IPS-20b (cell line): ENCODE measurements at regions not wholly inside any gene's neighbourhood (a gene's known extent, or its start where the extent isn't known, plus 50 kb on each side); places are given as distances from the start of the nearest gene placed in this dataset.

Source experiments
- H3K27ac ChIP-seq: one replicate; pipeline ENCODE4 v1.5.1; 2013; ENCODE audit warnings: low read length
- H3K27me3 ChIP-seq: 2 replicates; pipeline ENCODE4 v1.6.1; 2013; ENCODE audit warnings: mild to moderate bottlenecking, low read length, inconsistent platforms; ENCODE audit not compliant: insufficient read depth
- H3K36me3 ChIP-seq: 2 replicates; pipeline ENCODE4 v1.6.1; 2013; ENCODE audit warnings: low read depth, mild to moderate bottlenecking, inconsistent platforms, low read length, moderate library complexity; ENCODE audit not compliant: insufficient read depth
- H3K4me1 ChIP-seq: 2 replicates; pipeline ENCODE4 v1.6.1; 2013; ENCODE audit warnings: mild to moderate bottlenecking, control low read depth, inconsistent platforms, low read length, moderate library complexity; ENCODE audit not compliant: insufficient read depth
- H3K4me3 ChIP-seq: 2 replicates; pipeline ENCODE4 v1.5.1; 2013; ENCODE audit warnings: mild to moderate bottlenecking, low read length, inconsistent platforms
- H3K9ac ChIP-seq: 2 replicates; pipeline ENCODE4 v1.6.1; 2013; ENCODE audit warnings: low read depth, mild to moderate bottlenecking, inconsistent platforms, low read length, moderate library complexity
- H3K9me3 ChIP-seq: 2 replicates; pipeline ENCODE4 v1.6.1; 2013; ENCODE audit warnings: mild to moderate bottlenecking, low read depth, low read length, inconsistent platforms; ENCODE audit not compliant: insufficient read depth

GRCh38 chr2:181193550-181193949 is 213.1 kb downstream of the UBE2E3 start:
- H3K4me1 ChIP-seq = peaks cover 8% of the 10 kb centered on the region; the same call in 1 of the 2 replicates
- H3K27me3 ChIP-seq = no peaks in the 10 kb centered on the region
- H3K36me3 ChIP-seq = no peaks in the 10 kb centered on the region
- no peak overlapping the region for H3K9ac ChIP-seq
- H3K27ac ChIP-seq = no peak overlapping the region
- no peaks in the 10 kb centered on the region for H3K9me3 ChIP-seq
- no peak overlapping the region for H3K4me3 ChIP-seq

GRCh38 chr2:181196401-181196800 is 216.0 kb downstream of the UBE2E3 start:
- no peaks in the 10 kb centered on the region for H3K36me3 ChIP-seq
- H3K27ac ChIP-seq = no peak overlapping the region
- no peaks in the 10 kb centered on the region for H3K9me3 ChIP-seq
- no peaks in the 10 kb centered on the region for H3K4me1 ChIP-seq
- no peak overlapping the region for H3K4me3 ChIP-seq
- H3K9ac ChIP-seq = no peak overlapping the region
- no peaks in the 10 kb centered on the region for H3K27me3 ChIP-seq

- Histone ChIP-seq H3K9ac (no peak overlapping the region), H3K4me1 (no peaks in the 10 kb centered on the region), H3K27me3 (no peaks in the 10 kb centered on the region), H3K36me3 (no peaks in the 10 kb centered on the region), H3K4me3 (no peak overlapping the region), H3K9me3 (no peaks in the 10 kb centered on the region), H3K27ac (no peak overlapping the region)
These were observed 216.8 kb downstream of the UBE2E3 start for GRCh38 chr2:181197140-181197760.

- Histone ChIP-seq H3K27me3 (no peaks in the 10 kb centered on the region), H3K9me3 (no peaks in the 10 kb centered on the region), H3K4me1 (no peaks in the 10 kb centered on the region), H3K27ac (no peak overlapping the region), H3K4me3 (no peak overlapping the region), H3K36me3 (no peaks in the 10 kb centered on the region), H3K9ac (no peak overlapping the region)
These were observed 217.9 kb downstream of the UBE2E3 start for GRCh38 chr2:181198183-181198864.

- Histone ChIP-seq H3K9ac (no peak overlapping the region), H3K4me3 (no peak overlapping the region), H3K9me3 (peaks cover 15% of the 10 kb centered on the region), H3K27me3 (no peaks in the 10 kb centered on the region), H3K36me3 (no peaks in the 10 kb centered on the region), H3K27ac (no peak overlapping the region), H3K4me1 (no peaks in the 10 kb centered on the region)
These were observed 223.0 kb downstream of the UBE2E3 start for GRCh38 chr2:181203412-181203811.

GRCh38 chr2:181203916-181204315 is 223.5 kb downstream of the UBE2E3 start:
- H3K27ac ChIP-seq = no peak overlapping the region
- H3K4me1 ChIP-seq = no peaks in the 10 kb centered on the region
- no peaks in the 10 kb centered on the region for H3K27me3 ChIP-seq
- no peaks in the 10 kb centered on the region for H3K36me3 ChIP-seq
- no peak overlapping the region for H3K9ac ChIP-seq
- H3K4me3 ChIP-seq = no peak overlapping the region
- H3K9me3 ChIP-seq = peaks cover 15% of the 10 kb centered on the region

- no peak overlapping the region for H3K9ac ChIP-seq
- H3K9me3 ChIP-seq = no peaks in the 10 kb centered on the region
- H3K36me3 ChIP-seq = no peaks in the 10 kb centered on the region
- no peak overlapping the region for H3K4me3 ChIP-seq
- no peaks in the 10 kb centered on the region for H3K4me1 ChIP-seq
- no peaks in the 10 kb centered on the region for H3K27me3 ChIP-seq
- no peak overlapping the region for H3K27ac ChIP-seq
These were observed 238.0 kb downstream of the UBE2E3 start for GRCh38 chr2:181218401-181218821.

- Histone ChIP-seq H3K36me3 (no peaks in the 10 kb centered on the region), H3K4me1 (no peaks in the 10 kb centered on the region), H3K4me3 (no peak overlapping the region), H3K9me3 (no peaks in the 10 kb centered on the region), H3K9ac (no peak overlapping the region), H3K27me3 (no peaks in the 10 kb centered on the region), H3K27ac (no peak overlapping the region)
These were observed 234.0 kb upstream of the ITGA4 start for GRCh38 chr2:181223234-181223633.

- H3K9me3 ChIP-seq = no peaks in the 10 kb centered on the region
- no peaks in the 10 kb centered on the region for H3K4me1 ChIP-seq
- H3K27me3 ChIP-seq = no peaks in the 10 kb centered on the region
- H3K9ac ChIP-seq = no peak overlapping the region
- H3K27ac ChIP-seq = no peak overlapping the region
- H3K36me3 ChIP-seq = no peaks in the 10 kb centered on the region
- H3K4me3 ChIP-seq = no peak overlapping the region
These were observed 232.3 kb upstream of the ITGA4 start for GRCh38 chr2:181224866-181225265.

- Histone ChIP-seq H3K27me3 (no peaks in the 10 kb centered on the region), H3K27ac (no peak overlapping the region), H3K9me3 (no peaks in the 10 kb centered on the region), H3K9ac (no peak overlapping the region), H3K4me3 (no peak overlapping the region), H3K36me3 (no peaks in the 10 kb centered on the region), H3K4me1 (no peaks in the 10 kb centered on the region)
These were observed 228.5 kb upstream of the ITGA4 start for GRCh38 chr2:181228661-181229060.

GRCh38 chr2:181231151-181231550 is 226.0 kb upstream of the ITGA4 start:
- no peaks in the 10 kb centered on the region for H3K9me3 ChIP-seq
- no peaks in the 10 kb centered on the region for H3K36me3 ChIP-seq
- no peak overlapping the region for H3K4me3 ChIP-seq
- H3K4me1 ChIP-seq = no peaks in the 10 kb centered on the region
- H3K9ac ChIP-seq = no peak overlapping the region
- H3K27me3 ChIP-seq = no peaks in the 10 kb centered on the region
- H3K27ac ChIP-seq = no peak overlapping the region

- H3K9me3 ChIP-seq = no peaks in the 10 kb centered on the region
- H3K27ac ChIP-seq = no peak overlapping the region
- H3K27me3 ChIP-seq = no peaks in the 10 kb centered on the region
- H3K4me1 ChIP-seq = no peaks in the 10 kb centered on the region
- no peaks in the 10 kb centered on the region for H3K36me3 ChIP-seq
- H3K4me3 ChIP-seq = no peak overlapping the region
- no peak overlapping the region for H3K9ac ChIP-seq
These were observed 225.1 kb upstream of the ITGA4 start for GRCh38 chr2:181231886-181232621.
